ENCODE measurements at regions not wholly inside any gene's neighbourhood (a gene's known extent, or its start where the extent isn't known, plus 50 kb on each side); places are given as distances from the start of the nearest gene placed in this dataset.

GRCh38 chr10:90437452-90437851 lies 420.4 kb downstream of the HTR7 start:
- Histone ChIP-seq H3K27me3 (ENCODE audit: control insufficient read depth, insufficient read depth, low read length) (no peaks in the 10 kb centered on the region), H3K9ac (ENCODE audit: insufficient read depth, low read length) (no peak overlapping the region), H3K4me1 (ENCODE audit: control insufficient read depth, extremely low read depth, insufficient read depth, low read length) (no peaks in the 10 kb centered on the region), H3K4me3 (replicated peaks in 1 of 4; ENCODE audit: control extremely low read depth in 1 of 4, insufficient read depth in 1 of 4, low read depth in 3 of 4, low read length in 4 of 4) (no peak overlapping the region), H3K79me2 (ENCODE audit: control insufficient read depth, insufficient read depth, low read length) (no peaks in the 10 kb centered on the region), H3K9me3 (ENCODE audit: control insufficient read depth, insufficient read depth, low read depth, low read length) (no peaks in the 10 kb centered on the region), H3K4me2 (ENCODE audit: extremely low read depth, insufficient read depth, low read length) (no peak overlapping the region), H2AFZ (ENCODE audit: low read length) (no peak overlapping the region), H3K36me3 (ENCODE audit: control insufficient read depth, insufficient read depth, low read length) (no peaks in the 10 kb centered on the region), H4K20me1 (ENCODE audit: control insufficient read depth, extremely low read depth, insufficient read depth, low read length) (no peaks in the 10 kb centered on the region), H3K27ac (ENCODE audit: insufficient read depth, low read length) (no peak overlapping the region)
- peak in 1 of 2 donors; percentile 36 for DNase-seq (ENCODE audit: low read depth in 2 of 2)
- no peak for TF ChIP-seq EZH2 (IDR thresholded peaks at IDR 0.05; ENCODE audit: low read length, missing control alignments)
- TF ChIP-seq, protein P1, sequence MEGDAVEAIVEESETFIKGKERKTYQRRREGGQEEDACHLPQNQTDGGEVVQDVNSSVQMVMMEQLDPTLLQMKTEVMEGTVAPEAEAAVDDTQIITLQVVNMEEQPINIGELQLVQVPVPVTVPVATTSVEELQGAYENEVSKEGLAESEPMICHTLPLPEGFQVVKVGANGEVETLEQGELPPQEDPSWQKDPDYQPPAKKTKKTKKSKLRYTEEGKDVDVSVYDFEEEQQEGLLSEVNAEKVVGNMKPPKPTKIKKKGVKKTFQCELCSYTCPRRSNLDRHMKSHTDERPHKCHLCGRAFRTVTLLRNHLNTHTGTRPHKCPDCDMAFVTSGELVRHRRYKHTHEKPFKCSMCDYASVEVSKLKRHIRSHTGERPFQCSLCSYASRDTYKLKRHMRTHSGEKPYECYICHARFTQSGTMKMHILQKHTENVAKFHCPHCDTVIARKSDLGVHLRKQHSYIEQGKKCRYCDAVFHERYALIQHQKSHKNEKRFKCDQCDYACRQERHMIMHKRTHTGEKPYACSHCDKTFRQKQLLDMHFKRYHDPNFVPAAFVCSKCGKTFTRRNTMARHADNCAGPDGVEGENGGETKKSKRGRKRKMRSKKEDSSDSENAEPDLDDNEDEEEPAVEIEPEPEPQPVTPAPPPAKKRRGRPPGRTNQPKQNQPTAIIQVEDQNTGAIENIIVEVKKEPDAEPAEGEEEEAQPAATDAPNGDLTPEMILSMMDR (conservative IDR thresholded peaks at IDR 0.05 in 1 of 2, IDR thresholded peaks at IDR 0.05 in 1 of 2; ENCODE audit: low read depth in 1 of 2, low read length in 2 of 2): peak in 1 of 2 donors; percentile 17

GRCh38 chr10:90440870-90441269 lies 417.0 kb downstream of the HTR7 start:
- H3K36me3 ChIP-seq (ENCODE audit: control insufficient read depth, insufficient read depth, low read length): no peaks in the 10 kb centered on the region
- no peak overlapping the region for H3K27ac ChIP-seq (ENCODE audit: insufficient read depth, low read length)
- H3K79me2 ChIP-seq (ENCODE audit: control insufficient read depth, insufficient read depth, low read length): no peaks in the 10 kb centered on the region
- TF ChIP-seq EZH2 (IDR thresholded peaks at IDR 0.05; ENCODE audit: low read length, missing control alignments): no peak
- TF ChIP-seq, protein P1 (conservative IDR thresholded peaks at IDR 0.05 in 1 of 2, IDR thresholded peaks at IDR 0.05 in 1 of 2; ENCODE audit: low read depth in 1 of 2, low read length in 2 of 2): no peak
- no peaks in the 10 kb centered on the region for H4K20me1 ChIP-seq (ENCODE audit: control insufficient read depth, extremely low read depth, insufficient read depth, low read length)
- H3K9me3 ChIP-seq (ENCODE audit: control insufficient read depth, insufficient read depth, low read depth, low read length): no peaks in the 10 kb centered on the region
- H2AFZ ChIP-seq (ENCODE audit: low read length): no peak overlapping the region
- no peak overlapping the region for H3K4me3 ChIP-seq (replicated peaks in 1 of 4; ENCODE audit: control extremely low read depth in 1 of 4, insufficient read depth in 1 of 4, low read depth in 3 of 4, low read length in 4 of 4)
- H3K4me2 ChIP-seq (ENCODE audit: extremely low read depth, insufficient read depth, low read length): no peak overlapping the region
- no peak overlapping the region for H3K9ac ChIP-seq (ENCODE audit: insufficient read depth, low read length)
- no peaks in the 10 kb centered on the region for H3K27me3 ChIP-seq (ENCODE audit: control insufficient read depth, insufficient read depth, low read length)
- DNase-seq (ENCODE audit: low read depth in 2 of 2): no peak
- H3K4me1 ChIP-seq (ENCODE audit: control insufficient read depth, extremely low read depth, insufficient read depth, low read length): no peaks in the 10 kb centered on the region

- no peak overlapping the region for H2AFZ ChIP-seq (ENCODE audit: low read length)
- H3K9me3 ChIP-seq (ENCODE audit: control insufficient read depth, insufficient read depth, low read depth, low read length): no peaks in the 10 kb centered on the region
- H3K36me3 ChIP-seq (ENCODE audit: control insufficient read depth, insufficient read depth, low read length): no peaks in the 10 kb centered on the region
- DNase-seq (ENCODE audit: low read depth in 2 of 2): peak in 1 of 2 donors; percentile 24
- TF ChIP-seq EZH2 (IDR thresholded peaks at IDR 0.05; ENCODE audit: low read length, missing control alignments): no peak
- TF ChIP-seq, protein P1 (conservative IDR thresholded peaks at IDR 0.05 in 1 of 2, IDR thresholded peaks at IDR 0.05 in 1 of 2; ENCODE audit: low read depth in 1 of 2, low read length in 2 of 2): no peak
- no peak overlapping the region for H3K27ac ChIP-seq (ENCODE audit: insufficient read depth, low read length)
- no peaks in the 10 kb centered on the region for H4K20me1 ChIP-seq (ENCODE audit: control insufficient read depth, extremely low read depth, insufficient read depth, low read length)
- no peak overlapping the region for H3K4me3 ChIP-seq (replicated peaks in 1 of 4; ENCODE audit: control extremely low read depth in 1 of 4, insufficient read depth in 1 of 4, low read depth in 3 of 4, low read length in 4 of 4)
- no peak overlapping the region for H3K9ac ChIP-seq (ENCODE audit: insufficient read depth, low read length)
- H3K4me1 ChIP-seq (ENCODE audit: control insufficient read depth, extremely low read depth, insufficient read depth, low read length): no peaks in the 10 kb centered on the region
- H3K79me2 ChIP-seq (ENCODE audit: control insufficient read depth, insufficient read depth, low read length): no peaks in the 10 kb centered on the region
- no peak overlapping the region for H3K4me2 ChIP-seq (ENCODE audit: extremely low read depth, insufficient read depth, low read length)
- H3K27me3 ChIP-seq (ENCODE audit: control insufficient read depth, insufficient read depth, low read length): no peaks in the 10 kb centered on the region
Measured at GRCh38 chr10:90443342-90443741, 414.5 kb downstream of the HTR7 start.

Measured in fibroblast of lung (primary cell).